ENCODE measurements at regions not wholly inside any gene's neighbourhood (a gene's known extent, or its start where the extent isn't known, plus 50 kb on each side); places are given as distances from the start of the nearest gene placed in this dataset.

DNA sequence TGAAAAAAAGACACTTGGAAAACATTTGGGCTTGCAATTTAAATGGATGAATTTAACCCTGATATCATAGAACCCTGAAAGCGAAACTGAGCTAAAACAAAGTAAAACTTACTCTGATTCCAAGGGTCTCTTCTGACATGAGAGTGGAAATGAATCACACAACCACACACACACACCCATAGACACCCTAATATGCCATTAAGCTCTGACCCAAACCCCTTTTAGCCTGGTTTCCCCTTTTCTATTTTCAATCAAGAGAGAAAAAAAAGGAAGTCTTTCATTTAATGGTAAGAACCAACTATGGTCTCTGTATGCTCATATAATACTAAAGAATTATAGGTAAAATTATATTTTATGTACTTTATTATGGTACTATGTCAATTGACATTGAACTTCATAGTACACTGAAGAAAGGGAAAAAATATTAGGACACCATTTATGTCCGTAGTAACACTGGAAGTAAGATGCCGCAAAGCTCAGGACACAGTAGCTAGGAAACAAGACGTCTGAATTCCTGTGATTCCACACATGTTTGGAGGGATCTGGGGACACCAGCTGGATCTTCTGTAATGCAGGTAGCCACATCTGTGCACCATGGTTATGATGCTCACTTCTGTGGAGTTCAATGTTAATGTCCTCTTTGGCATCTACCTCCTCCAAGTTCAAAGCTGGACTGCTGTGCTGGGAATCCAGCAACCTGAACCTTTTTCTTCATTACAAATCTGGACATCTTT is 95.8 kb downstream of the PCSK1 start:
- TF ChIP-seq POLR2A (IDR thresholded peaks at IDR 0.05): no peak
- TF ChIP-seq, protein P1, sequence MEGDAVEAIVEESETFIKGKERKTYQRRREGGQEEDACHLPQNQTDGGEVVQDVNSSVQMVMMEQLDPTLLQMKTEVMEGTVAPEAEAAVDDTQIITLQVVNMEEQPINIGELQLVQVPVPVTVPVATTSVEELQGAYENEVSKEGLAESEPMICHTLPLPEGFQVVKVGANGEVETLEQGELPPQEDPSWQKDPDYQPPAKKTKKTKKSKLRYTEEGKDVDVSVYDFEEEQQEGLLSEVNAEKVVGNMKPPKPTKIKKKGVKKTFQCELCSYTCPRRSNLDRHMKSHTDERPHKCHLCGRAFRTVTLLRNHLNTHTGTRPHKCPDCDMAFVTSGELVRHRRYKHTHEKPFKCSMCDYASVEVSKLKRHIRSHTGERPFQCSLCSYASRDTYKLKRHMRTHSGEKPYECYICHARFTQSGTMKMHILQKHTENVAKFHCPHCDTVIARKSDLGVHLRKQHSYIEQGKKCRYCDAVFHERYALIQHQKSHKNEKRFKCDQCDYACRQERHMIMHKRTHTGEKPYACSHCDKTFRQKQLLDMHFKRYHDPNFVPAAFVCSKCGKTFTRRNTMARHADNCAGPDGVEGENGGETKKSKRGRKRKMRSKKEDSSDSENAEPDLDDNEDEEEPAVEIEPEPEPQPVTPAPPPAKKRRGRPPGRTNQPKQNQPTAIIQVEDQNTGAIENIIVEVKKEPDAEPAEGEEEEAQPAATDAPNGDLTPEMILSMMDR (IDR thresholded peaks at IDR 0.05): no peak
